ENCODE measurements at regions not wholly inside any gene's neighbourhood (a gene's known extent, or its start where the extent isn't known, plus 50 kb on each side); places are given as distances from the start of the nearest gene placed in this dataset.

DNA sequence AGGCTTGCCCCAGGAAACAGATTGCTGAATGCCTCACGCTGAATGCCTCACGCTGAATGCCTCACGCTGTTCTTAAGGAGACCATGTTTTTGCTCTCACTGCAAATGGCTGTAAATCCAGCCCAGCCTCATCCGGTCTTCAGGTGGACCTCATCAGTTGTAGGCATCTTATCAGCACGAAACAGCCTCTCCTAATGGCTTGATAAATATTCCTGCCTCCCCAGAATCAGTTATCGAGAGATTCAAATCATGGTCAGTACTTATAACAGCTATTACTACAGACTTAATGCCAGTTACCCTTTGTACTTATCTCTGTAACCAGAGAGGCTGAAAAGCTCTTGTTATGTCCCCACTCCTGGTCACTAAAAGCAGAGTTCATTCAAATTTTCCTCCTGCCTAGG, 290.6 kb downstream of the FZD1 start:
- TF ChIP-seq, protein P1, sequence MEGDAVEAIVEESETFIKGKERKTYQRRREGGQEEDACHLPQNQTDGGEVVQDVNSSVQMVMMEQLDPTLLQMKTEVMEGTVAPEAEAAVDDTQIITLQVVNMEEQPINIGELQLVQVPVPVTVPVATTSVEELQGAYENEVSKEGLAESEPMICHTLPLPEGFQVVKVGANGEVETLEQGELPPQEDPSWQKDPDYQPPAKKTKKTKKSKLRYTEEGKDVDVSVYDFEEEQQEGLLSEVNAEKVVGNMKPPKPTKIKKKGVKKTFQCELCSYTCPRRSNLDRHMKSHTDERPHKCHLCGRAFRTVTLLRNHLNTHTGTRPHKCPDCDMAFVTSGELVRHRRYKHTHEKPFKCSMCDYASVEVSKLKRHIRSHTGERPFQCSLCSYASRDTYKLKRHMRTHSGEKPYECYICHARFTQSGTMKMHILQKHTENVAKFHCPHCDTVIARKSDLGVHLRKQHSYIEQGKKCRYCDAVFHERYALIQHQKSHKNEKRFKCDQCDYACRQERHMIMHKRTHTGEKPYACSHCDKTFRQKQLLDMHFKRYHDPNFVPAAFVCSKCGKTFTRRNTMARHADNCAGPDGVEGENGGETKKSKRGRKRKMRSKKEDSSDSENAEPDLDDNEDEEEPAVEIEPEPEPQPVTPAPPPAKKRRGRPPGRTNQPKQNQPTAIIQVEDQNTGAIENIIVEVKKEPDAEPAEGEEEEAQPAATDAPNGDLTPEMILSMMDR (IDR thresholded peaks at IDR 0.05) = no peak
- TF ChIP-seq POLR2A (IDR thresholded peaks at IDR 0.05) = no peak
